Coronary artery (tissue), 2 donors: ENCODE measurements at regions not wholly inside any gene's neighbourhood (a gene's known extent, or its start where the extent isn't known, plus 50 kb on each side); places are given as distances from the start of the nearest gene placed in this dataset.

Source experiments
- DNase-seq: peaks from one replicate; pipeline ENCODE4 v3.0.0-alpha.2; 2017; ENCODE audit warnings: low spot score
- H3K27ac ChIP-seq, 2 donors: fragments of 200-600 bp; sonication (generic); one replicate each; pipeline ENCODE4 v1.5.1; 2016 to 2019
- H3K4me3 ChIP-seq: fragments of 200-600 bp; sonication (generic); 2 replicates; pipeline ENCODE4 v1.5.1; 2016; ENCODE audit warnings: mild to moderate bottlenecking, moderate library complexity
- TF ChIP-seq, protein P1 (sequence below): fragments of 200-600 bp; sonication (generic); IDR thresholded peaks from one replicate; pipeline ENCODE4 v1.5.1; 2019; ENCODE audit warnings: antibody characterized with exemption

- no peak overlapping the region for H3K4me3 ChIP-seq
- TF ChIP-seq, protein P1, sequence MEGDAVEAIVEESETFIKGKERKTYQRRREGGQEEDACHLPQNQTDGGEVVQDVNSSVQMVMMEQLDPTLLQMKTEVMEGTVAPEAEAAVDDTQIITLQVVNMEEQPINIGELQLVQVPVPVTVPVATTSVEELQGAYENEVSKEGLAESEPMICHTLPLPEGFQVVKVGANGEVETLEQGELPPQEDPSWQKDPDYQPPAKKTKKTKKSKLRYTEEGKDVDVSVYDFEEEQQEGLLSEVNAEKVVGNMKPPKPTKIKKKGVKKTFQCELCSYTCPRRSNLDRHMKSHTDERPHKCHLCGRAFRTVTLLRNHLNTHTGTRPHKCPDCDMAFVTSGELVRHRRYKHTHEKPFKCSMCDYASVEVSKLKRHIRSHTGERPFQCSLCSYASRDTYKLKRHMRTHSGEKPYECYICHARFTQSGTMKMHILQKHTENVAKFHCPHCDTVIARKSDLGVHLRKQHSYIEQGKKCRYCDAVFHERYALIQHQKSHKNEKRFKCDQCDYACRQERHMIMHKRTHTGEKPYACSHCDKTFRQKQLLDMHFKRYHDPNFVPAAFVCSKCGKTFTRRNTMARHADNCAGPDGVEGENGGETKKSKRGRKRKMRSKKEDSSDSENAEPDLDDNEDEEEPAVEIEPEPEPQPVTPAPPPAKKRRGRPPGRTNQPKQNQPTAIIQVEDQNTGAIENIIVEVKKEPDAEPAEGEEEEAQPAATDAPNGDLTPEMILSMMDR: no peak
- no peak for DNase-seq
- no peak overlapping the region for H3K27ac ChIP-seq
These were observed 766.4 kb downstream of the PRELID2 start for GRCh38 chr5:145068721-145069120.

GRCh38 chr5:145062280-145063062 lies 772.7 kb downstream of the PRELID2 start:
- no peak overlapping the region for H3K27ac ChIP-seq
- H3K4me3 ChIP-seq: no peak overlapping the region
- no peak for DNase-seq
- TF ChIP-seq, protein P1: no peak

- TF ChIP-seq, protein P1: no peak
- Histone ChIP-seq H3K4me3 (no peak overlapping the region), H3K27ac (no peak overlapping the region)
- DNase-seq: no peak
These were observed 778.3 kb downstream of the PRELID2 start for GRCh38 chr5:145056800-145057199.

DNA sequence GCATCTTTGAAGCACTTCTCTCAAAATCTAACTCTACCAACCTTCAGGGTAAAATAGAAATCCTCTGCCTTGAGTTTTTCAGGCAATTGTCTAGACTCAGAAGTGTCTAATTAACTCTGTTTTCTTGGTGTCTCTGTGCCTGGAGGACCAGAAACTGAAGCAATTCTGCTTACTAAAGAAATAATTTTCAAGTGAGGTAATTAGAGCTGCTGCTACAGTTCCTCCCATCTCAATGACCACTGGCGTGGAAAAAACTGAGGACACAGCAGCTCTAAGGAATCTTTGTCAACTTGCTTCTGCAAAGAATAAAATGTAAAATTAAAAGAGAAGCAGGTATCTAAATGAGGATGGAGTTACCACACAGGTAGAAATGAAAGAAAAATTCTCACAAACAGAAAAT lies 785.0 kb downstream of the PRELID2 start:
- no peak overlapping the region for H3K4me3 ChIP-seq
- H3K27ac ChIP-seq: no peak overlapping the region
- TF ChIP-seq, protein P1: no peak
- no peak for DNase-seq

DNA sequence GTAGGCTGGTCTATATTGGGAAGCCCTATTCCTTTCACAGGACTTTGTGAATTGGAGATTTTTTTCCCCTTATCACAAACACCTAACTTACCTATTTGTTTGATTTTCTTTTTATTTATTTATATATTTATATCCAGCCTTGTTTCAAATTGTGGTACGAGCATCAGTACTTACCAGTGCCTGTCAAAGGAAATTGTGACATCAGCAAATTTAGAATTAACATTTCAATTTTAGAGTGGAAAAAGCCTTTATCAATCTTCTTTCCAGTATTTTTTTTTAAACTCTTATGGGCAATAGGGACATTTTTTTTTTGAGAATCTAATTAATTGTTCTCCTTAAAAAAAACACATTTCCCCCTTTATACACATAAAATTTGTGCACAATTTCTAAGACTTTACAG lies 790.2 kb downstream of the PRELID2 start:
- TF ChIP-seq, protein P1: no peak
- DNase-seq: no peak

DNA sequence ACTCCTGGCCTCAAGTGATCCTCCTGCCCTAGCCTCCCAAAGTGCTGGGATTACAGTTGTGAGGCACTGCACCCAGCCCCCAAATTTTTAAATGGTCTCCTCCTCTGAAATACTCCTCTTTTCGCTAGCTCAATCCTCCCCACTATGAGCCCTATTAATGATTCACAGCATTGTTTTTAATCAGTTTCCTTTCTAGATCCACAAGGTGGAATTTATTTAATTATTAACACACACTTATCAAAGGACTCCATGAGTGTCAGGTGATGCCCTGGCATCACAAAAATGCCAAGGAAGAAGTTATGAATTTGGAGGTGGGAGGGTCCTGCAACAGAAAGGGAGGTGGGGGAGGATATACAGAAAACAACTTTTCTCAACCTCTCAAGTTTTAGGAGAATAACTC lies 806.5 kb downstream of the PRELID2 start:
- no peak overlapping the region for H3K4me3 ChIP-seq
- H3K27ac ChIP-seq: no peak overlapping the region
- DNase-seq: no peak
- TF ChIP-seq, protein P1: no peak

More for the DNA sequence above, 790.2 kb downstream of the PRELID2 start:
- Histone ChIP-seq H3K4me3 (no peak overlapping the region), H3K27ac (no peak overlapping the region)

GRCh38 chr5:145027286-145027685 lies 807.9 kb downstream of the PRELID2 start:
- no peak overlapping the region for H3K4me3 ChIP-seq
- TF ChIP-seq, protein P1: no peak
- DNase-seq: no peak
- H3K27ac ChIP-seq: no peak overlapping the region
